GM12865 (cell line): ENCODE measurements at regions not wholly inside any gene's neighbourhood (a gene's known extent, or its start where the extent isn't known, plus 50 kb on each side); places are given as distances from the start of the nearest gene placed in this dataset.

Source experiments
- DNase-seq: peaks from one replicate; pipeline ENCODE4 v3.0.0; 2010; ENCODE audit warnings: low read depth
- H3K4me3 ChIP-seq: 2 replicates; pipeline ENCODE4 v1.5.1; 2011; ENCODE audit warnings: mild to moderate bottlenecking, low read depth, low read length, control low read depth
- CTCF ChIP-seq: IDR thresholded peaks from 2 replicates; pipeline ENCODE4 v1.5.1; 2011; ENCODE audit warnings: low read length, control low read depth, low read depth, inconsistent platforms; ENCODE audit not compliant: insufficient read depth; ENCODE audit errors: missing control alignments

GRCh38 chr6:14910692-14911547, 334.9 kb upstream of the JARID2 start:
- TF ChIP-seq CTCF: no peak
- DNase-seq: peak; percentile 89
- peak overlapping the region; percentile 15; the same call in 1 of the 2 replicates for H3K4me3 ChIP-seq

- TF ChIP-seq CTCF: no peak
- H3K4me3 ChIP-seq: no peak overlapping the region
- DNase-seq: no peak
Measured at GRCh38 chr6:14912226-14912625, 333.6 kb upstream of the JARID2 start.

- no peak for TF ChIP-seq CTCF
- no peak overlapping the region for H3K4me3 ChIP-seq
- DNase-seq: no peak
Measured at GRCh38 chr6:14912706-14913105, 333.2 kb upstream of the JARID2 start.

GRCh38 chr6:14913931-14914330, 331.9 kb upstream of the JARID2 start:
- no peak overlapping the region for H3K4me3 ChIP-seq
- no peak for TF ChIP-seq CTCF
- no peak for DNase-seq

GRCh38 chr6:14915888-14916832, 329.7 kb upstream of the JARID2 start:
- no peak overlapping the region for H3K4me3 ChIP-seq
- DNase-seq: no peak
- no peak for TF ChIP-seq CTCF

- TF ChIP-seq CTCF: no peak
- no peak overlapping the region for H3K4me3 ChIP-seq
- no peak for DNase-seq
Measured at GRCh38 chr6:14917109-14917910, 328.6 kb upstream of the JARID2 start.
